ES-I3 (cell line): ENCODE measurements at regions not wholly inside any gene's neighbourhood (a gene's known extent, or its start where the extent isn't known, plus 50 kb on each side); places are given as distances from the start of the nearest gene placed in this dataset.
"Not testable (repeated sequence)": the region's sequence is repeated elsewhere in the genome, so short reads cannot be mapped to it uniquely, and the experiment has no call there.

Experiments used
- H3K36me3 ChIP-seq: 2 replicates; pipeline ENCODE4 v1.6.1; 2013; ENCODE audit warnings: mild to moderate bottlenecking, low read length, control low read depth, moderate library complexity; ENCODE audit not compliant: insufficient read depth
- H3K4me1 ChIP-seq: 2 replicates; pipeline ENCODE4 v1.6.1; 2013; ENCODE audit warnings: mild to moderate bottlenecking, control low read depth, low read length; ENCODE audit not compliant: insufficient read depth
- H3K9ac ChIP-seq: 2 replicates; pipeline ENCODE4 v1.6.1; 2013; ENCODE audit warnings: low read depth, mild to moderate bottlenecking, low read length, moderate library complexity
- H3K9me3 ChIP-seq: 2 replicates; pipeline ENCODE4 v1.6.1; 2013; ENCODE audit warnings: mild to moderate bottlenecking, low read length, moderate library complexity; ENCODE audit not compliant: control insufficient read depth, insufficient read depth

DNA sequence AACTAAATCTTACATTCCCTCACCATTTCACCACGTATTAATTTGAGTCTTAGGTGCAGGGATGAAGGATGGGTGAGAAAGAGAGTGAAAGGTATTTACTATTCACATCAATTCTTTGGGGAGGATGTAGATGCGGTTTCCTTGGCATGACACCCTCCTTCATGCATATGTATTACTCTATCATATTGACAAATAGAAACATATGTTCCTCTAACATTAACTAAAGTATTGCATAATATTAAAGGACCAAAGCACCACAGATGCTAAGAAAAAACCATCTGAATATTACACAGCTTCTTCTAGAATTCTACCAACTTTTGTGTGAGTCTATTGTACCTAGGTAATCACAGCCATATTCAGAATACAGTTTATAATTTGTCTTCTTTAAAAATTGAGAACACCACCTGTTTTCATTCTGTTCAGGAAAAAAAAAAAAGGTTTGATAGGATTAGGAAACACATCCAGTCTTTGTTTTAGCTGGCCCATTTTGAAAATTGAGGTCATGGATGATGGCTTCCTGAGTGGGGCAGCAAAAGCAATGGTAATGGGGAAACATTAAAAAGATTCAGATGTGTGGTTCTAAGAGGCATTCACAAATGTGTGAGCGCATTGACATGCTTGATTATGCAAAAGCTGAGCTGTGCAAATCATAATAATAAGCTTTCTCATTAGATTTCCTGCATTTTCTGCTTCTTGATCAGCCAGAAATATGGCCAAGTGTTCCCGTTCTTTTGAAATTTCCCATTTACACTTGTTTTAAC is 1011.5 kb upstream of the NUDT12 start:
- no peak overlapping the region for H3K9ac ChIP-seq

DNA sequence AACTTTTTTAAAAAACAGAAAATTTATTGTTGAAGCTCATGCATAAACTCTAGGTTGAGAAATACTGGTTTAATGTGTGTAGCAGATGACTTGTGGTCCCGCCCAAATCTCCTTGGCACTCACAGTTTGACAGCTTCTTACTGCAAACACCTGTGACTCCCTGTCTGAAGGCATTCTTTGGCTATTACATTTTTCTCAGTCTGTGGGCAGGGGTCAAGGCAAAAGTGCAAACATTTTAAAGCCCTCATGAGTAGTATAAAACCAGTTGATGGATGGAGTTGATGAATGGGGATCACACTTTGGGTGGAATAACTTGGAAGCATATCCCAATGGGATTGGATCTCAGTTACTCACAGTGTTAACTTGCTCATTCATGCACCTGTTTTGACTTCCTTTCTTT is 1007.0 kb upstream of the NUDT12 start:
- H3K9ac ChIP-seq, result no peak overlapping the region
- no peaks in the 10 kb centered on the region for H3K36me3 ChIP-seq
- H3K9me3 ChIP-seq, result no peaks in the 10 kb centered on the region
- no peaks in the 10 kb centered on the region for H3K4me1 ChIP-seq

More for the DNA sequence above, 1011.5 kb upstream of the NUDT12 start:
- Histone ChIP-seq H3K9me3 (no peaks in the 10 kb centered on the region), H3K36me3 (no peaks in the 10 kb centered on the region), H3K4me1 (no peaks in the 10 kb centered on the region)

DNA sequence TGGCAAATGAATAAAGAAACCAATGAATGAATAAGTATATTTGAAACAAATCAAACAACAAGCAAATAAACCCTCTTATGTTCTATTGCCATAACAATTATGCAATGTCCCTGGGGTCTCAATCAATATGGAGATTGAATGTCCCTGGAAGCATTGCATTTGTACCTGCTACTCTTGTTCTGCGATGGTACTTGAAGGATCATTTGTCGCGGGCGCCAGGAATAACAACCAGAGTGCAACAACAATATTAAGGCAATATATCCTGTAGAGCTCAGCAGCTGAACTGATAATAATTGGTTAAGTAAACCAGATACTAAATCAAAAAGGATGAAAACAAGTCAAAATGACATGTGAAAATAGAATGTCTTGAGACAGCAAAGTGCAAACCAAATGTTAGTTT is 1001.9 kb upstream of the NUDT12 start:
- no peak overlapping the region for H3K9ac ChIP-seq
- no peaks in the 10 kb centered on the region for H3K9me3 ChIP-seq
- H3K36me3 ChIP-seq, result no peaks in the 10 kb centered on the region
- no peaks in the 10 kb centered on the region for H3K4me1 ChIP-seq

DNA sequence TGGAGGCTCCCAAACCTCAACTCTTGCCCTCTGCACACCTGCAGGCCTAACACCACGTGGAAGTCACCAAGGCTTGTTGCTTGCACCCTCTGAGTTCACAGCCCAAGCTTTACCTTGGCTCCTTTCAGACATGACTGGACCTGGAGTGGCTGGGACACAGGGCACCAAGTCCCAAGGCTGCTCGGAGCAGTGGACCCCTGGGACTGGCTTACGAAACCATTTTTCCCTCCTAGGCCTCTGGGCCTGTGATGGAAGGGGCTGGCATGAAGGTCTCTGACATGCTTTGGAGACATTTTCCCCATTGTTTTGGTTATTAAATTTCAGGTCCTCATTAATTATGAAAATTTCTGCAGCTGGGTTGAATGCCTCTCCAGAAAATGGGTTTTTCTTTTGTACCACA is 994.4 kb upstream of the NUDT12 start:
- H3K36me3 ChIP-seq, result no peaks in the 10 kb centered on the region
- no peak overlapping the region for H3K9ac ChIP-seq
- H3K9me3 ChIP-seq, result peaks cover 10% of the 10 kb centered on the region
- no peaks in the 10 kb centered on the region for H3K4me1 ChIP-seq

DNA sequence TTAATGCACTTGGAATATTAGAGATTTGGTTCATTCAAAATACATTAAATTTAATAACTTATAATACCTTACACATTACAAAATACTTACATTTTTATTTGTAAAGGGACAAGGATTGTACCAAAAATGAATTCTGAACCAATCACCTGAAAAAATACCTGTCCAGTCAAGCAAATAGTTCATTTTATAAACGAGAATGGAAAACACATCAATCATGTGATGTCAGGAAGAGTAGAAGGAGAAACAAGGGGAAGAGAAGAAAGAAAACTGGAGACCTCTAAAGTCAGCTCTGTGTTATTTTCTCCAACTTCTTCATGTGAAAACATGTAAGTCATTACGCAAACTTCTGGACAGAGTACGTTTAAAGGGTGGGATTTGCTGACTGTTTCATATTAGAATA is 989.0 kb upstream of the NUDT12 start:
- Histone ChIP-seq H3K9me3 (peaks cover 2% of the 10 kb centered on the region; the same call in 1 of the 2 replicates), H3K36me3 (no peaks in the 10 kb centered on the region), H3K9ac (no peak overlapping the region), H3K4me1 (no peaks in the 10 kb centered on the region)

DNA sequence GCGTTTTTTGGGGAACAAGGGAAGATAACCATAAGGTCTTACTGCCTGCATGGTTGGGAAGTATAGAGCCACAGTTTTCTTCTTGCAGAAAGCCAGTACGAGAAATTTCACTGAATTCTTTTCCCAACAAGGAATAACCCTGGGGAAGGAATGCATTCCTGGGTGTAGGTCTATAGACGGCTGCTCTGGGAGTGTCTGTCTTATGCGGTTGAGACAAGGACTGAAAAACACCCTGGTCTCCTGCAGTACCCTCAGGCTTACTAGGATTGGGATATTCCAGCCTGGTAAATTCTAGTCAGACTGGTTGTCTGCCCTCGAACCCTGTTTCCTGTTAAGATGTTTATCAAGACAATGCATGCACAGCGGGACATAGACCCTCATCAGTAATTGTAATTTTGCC is 984.3 kb upstream of the NUDT12 start:
- not testable (repeated sequence) for H3K36me3 ChIP-seq, H3K9ac ChIP-seq, H3K9me3 ChIP-seq, H3K4me1 ChIP-seq

DNA sequence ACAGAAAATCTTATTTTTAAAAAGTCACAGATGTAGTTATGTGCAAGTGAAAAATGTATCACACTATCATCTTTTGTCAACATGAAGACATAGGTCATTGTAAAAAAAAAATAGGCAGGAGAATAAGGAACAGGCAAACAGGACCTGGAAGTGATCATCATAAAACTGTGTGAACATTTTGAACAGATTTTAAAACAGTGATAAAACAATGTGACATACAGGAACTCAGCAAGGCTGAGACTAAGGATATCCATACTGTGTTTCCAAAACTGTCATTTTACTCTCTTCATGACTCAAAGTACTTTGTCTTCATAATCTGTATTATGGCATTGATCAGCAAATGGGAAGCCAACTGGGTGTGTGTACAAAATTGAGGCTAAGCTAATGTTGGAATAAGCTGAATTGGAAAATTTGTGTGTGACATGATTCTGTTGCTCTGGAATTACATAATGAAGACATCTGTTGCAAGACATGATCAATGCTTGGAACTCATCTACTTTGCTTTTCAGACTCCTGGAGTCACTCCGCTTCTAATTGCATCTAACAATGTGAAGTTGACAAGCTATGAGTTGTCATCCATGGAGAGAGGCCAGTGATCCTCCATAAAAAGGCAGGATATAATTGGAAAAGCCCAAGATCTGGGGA is 978.7 kb upstream of the NUDT12 start:
- H3K9me3 ChIP-seq, result no peaks in the 10 kb centered on the region
- no peaks in the 10 kb centered on the region for H3K4me1 ChIP-seq
- no peaks in the 10 kb centered on the region for H3K36me3 ChIP-seq
- H3K9ac ChIP-seq, result no peak overlapping the region

DNA sequence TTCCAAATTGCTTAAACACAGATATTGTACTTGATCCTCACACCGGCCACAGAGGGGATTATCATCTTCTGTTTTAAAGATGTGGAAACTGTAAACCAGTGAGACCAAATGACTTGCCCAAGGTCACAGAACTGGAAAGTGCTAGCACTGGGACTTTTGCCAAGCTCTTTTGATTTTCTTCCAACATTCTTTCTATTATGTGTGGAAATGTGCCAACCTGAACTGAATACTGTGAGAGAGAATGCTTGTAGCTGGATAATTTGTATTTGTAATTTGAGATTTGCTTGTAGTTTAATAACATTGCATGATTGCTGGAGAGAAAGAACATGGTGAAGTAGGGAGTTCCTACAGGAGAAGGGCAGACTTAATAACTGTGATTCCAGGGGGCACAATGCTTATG is 977.9 kb upstream of the NUDT12 start:
- H3K4me1 ChIP-seq, result no peaks in the 10 kb centered on the region; the same call in 1 of the 2 replicates
- no peak overlapping the region for H3K9ac ChIP-seq
- H3K36me3 ChIP-seq, result no peaks in the 10 kb centered on the region
- no peaks in the 10 kb centered on the region for H3K9me3 ChIP-seq

DNA sequence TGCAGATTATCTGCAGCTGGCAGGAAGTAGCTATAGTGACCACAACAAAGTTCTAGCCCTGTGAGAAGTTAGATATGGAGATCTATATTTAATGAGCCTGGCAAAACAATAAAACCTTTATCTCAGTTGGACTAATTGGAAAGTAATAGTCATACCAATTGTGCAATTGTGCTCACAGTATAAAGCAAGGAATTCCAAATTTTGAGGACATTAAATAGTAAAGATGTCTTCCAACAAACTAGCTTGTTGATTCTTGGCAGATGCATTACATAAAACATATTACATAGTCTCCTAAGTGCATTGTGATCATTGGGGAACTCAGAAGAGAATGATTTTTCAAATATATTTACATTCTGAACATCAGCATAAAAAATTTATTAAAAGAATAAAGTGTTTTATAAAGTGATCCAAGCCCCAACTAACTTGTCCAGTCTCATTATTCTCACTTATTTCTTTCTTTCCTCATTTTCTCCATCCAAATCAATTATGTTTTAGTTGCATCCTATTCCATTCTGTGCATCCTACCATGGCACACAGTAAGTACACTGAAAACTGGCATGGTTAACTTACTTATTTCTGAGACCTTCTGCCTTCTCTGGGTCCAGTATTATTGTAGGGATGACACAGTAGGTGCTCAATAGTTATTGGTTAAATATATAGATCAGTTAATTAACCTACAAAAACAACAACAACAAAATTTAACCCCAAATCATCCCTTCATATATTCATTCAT is 977.2 kb upstream of the NUDT12 start:
- Histone ChIP-seq H3K4me1 (no peaks in the 10 kb centered on the region; the same call in 1 of the 2 replicates), H3K9me3 (no peaks in the 10 kb centered on the region), H3K9ac (no peak overlapping the region), H3K36me3 (no peaks in the 10 kb centered on the region)

DNA sequence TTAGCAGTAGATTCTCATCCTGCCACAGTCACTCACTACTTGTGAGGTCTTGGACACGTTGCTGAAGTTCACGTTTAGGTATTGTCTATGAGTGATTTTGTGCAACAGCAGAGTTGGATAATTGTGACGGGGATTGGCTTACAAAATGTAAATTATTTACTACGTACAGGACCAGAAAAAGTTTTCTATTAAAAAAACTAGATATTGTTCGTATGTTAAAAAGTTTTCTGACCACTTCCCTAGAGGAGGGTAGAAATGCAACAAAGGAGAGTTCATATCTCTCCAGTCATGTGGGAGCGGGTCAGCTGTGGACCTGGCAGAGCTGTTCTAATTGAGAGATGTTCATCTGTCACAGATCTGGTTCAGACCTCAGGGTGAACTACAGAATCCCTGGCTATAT is 976.1 kb upstream of the NUDT12 start:
- Histone ChIP-seq H3K9me3 (no peaks in the 10 kb centered on the region), H3K36me3 (no peaks in the 10 kb centered on the region), H3K4me1 (no peaks in the 10 kb centered on the region; the same call in 1 of the 2 replicates), H3K9ac (no peak overlapping the region)

DNA sequence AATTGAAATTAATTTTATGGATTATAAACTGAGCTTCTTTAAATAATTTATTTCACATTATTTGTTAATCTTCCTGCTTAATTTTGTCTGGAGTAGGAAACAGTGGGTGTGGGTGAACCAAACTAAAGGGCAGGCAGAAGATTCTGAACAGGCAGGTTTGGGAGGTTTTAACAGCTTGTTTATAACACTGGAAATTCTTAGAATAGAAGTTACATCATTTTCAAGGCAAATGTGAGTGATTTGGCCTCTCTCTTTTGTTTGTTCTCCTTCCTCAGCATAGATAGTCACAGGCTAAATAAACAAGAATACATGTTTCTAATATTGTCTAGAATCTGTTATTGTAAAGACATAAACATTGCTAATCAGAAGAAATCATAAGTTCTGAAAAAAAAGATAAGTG is 970.9 kb upstream of the NUDT12 start:
- no peaks in the 10 kb centered on the region for H3K36me3 ChIP-seq
- no peaks in the 10 kb centered on the region for H3K9me3 ChIP-seq
- H3K9ac ChIP-seq, result no peak overlapping the region
- no peaks in the 10 kb centered on the region; the same call in 1 of the 2 replicates for H3K4me1 ChIP-seq

DNA sequence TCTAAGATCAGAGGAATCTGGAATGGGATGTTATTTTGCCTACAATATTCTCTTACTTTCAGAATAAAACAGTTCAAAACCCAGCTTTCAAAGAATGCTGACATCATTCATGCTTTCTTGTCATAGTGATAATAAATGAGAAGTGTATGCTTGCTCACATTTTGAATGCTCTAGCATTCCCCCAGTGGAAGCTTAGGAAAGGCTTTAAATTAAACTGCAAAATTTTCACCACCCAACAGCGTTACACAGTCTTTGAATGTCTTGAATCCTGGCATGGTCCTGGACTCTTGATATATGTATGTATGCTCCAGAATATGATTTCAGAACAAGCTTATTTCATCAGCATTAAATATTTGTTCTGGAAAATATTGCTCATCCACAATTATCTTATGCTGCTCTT is 964.3 kb upstream of the NUDT12 start:
- H3K36me3 ChIP-seq, result no peaks in the 10 kb centered on the region
- no peaks in the 10 kb centered on the region for H3K9me3 ChIP-seq
- H3K9ac ChIP-seq, result no peak overlapping the region
- no peaks in the 10 kb centered on the region for H3K4me1 ChIP-seq

DNA sequence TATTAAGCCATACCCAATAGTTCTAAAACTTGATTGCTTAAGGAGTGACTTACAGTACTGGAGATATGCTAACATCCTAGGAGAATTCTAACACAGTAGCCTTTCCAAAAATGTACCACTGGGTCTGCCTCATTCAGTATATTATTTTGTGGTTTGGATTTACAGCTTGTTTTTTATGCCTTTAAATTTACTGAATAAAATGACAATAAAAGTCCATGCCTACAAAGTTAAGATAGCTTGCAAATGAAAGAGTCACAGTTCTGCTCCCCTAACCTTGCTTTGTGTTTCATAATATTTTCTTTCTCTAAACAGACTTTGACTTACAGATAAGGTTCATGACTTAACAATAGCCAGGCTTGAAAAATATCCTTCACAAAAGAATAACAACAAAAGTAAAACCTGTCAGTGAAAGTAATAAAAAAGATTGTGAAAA is 951.1 kb upstream of the NUDT12 start:
- Histone ChIP-seq H3K36me3 (no peaks in the 10 kb centered on the region), H3K4me1 (0 out of 2 replicates have a peak, but pooled peaks cover 11% of the 10 kb centered on the region), H3K9ac (no peak overlapping the region), H3K9me3 (no peaks in the 10 kb centered on the region; the same call in 1 of the 2 replicates)

DNA sequence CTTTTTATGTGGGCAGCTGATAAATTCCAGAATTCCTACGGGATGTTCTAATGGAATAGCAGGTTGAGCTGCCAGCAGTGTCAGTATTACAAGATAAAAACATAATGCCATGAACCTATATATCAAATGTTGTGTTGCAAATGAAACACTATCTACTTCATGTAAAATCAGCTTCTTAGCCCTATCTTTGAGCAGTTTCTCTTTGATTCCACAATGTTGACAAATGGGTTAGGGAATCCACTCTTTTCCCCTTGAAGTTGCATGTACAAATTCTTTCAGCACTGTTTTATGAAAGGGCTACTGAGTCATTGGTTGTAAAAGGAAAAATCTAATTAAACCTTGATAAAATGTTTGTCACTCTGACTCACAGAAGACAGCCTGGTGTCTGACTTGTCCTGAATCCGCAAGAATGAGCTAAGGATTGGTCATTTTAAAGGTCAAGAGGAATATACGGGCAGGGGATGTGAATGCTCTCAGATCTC is 950.6 kb upstream of the NUDT12 start:
- Histone ChIP-seq H3K9ac (no peak overlapping the region), H3K36me3 (no peaks in the 10 kb centered on the region), H3K4me1 (0 out of 2 replicates have a peak, but pooled peaks cover 11% of the 10 kb centered on the region), H3K9me3 (no peaks in the 10 kb centered on the region; the same call in 1 of the 2 replicates)
